KG1 (cell line): ENCODE measurements at regions not wholly inside any gene's neighbourhood (a gene's known extent, or its start where the extent isn't known, plus 50 kb on each side); places are given as distances from the start of the nearest gene placed in this dataset.

Source experiments
- DNase-seq: peaks from one replicate; lab custom pipeline; 2025; lab: John Stamatoyannopoulos, UW

GRCh38 chr12:75564852-75565251 lies 53.4 kb upstream of the KRR1 start:
- DNase-seq, result no peak

GRCh38 chr12:75564398-75564797 lies 53.0 kb upstream of the KRR1 start:
- no peak for DNase-seq

GRCh38 chr12:75563351-75563750 lies 51.9 kb upstream of the KRR1 start:
- no peak for DNase-seq

- no peak for DNase-seq
Measured at GRCh38 chr12:75561921-75562320, 50.5 kb upstream of the KRR1 start.
